Stimulated activated CD4-positive, alpha-beta T cell treated with anti-CD3 and anti-CD28 coated beads, Interleukin-15, amount 100 ng/mL, for 24 hours (primary cell): ENCODE measurements at regions not wholly inside any gene's neighbourhood (a gene's known extent, or its start where the extent isn't known, plus 50 kb on each side); places are given as distances from the start of the nearest gene placed in this dataset.

Experiments
- DNase-seq: peaks from one replicate; pipeline ENCODE4 v3.0.0-alpha.2; 2020

DNA sequence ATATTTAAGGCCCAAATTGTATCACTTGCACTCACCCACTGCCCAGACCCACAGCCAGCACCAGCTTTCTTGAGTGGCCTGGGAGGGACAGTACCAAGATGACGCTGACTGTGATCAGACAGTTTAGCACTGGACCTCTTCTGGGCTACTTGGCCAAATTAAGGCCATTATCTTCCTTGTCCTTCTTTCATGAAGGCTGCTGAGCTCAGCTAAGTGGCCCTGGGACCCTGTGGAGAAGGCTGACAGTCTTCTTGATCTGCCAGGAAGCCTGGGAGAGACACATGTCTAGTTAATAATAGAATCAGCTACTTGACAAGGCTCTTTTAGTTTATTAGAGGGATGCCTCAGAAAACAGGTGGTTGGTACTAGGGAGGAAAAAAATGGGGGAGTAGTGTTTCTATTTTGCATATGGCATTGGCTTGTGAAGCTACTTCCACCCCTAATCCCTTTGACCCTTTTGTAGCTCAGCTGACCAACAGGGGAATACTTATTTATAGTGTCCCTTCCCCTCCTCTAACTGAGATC, 127.9 kb upstream of the NTM start:
- no peak for DNase-seq

DNA sequence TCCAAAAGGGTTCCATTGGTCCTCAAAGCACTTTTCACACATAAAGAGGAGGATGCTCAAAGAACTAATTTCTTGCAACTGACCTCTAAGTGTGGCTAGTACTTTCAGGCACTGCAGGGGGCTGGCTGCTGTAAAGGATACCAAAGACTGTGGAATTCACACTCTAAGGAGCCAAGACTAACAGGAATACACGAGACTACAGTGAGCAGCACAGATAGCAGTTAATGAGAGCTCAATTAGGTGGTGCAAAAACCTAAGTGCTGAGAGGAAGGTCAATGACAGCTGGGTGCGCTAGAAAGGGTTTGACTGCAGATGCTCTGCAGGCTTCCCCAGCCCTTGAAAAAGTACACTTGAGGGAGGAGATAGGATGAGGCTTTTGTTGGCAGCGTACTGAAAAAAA, 124.3 kb upstream of the NTM start:
- DNase-seq = no peak

DNA sequence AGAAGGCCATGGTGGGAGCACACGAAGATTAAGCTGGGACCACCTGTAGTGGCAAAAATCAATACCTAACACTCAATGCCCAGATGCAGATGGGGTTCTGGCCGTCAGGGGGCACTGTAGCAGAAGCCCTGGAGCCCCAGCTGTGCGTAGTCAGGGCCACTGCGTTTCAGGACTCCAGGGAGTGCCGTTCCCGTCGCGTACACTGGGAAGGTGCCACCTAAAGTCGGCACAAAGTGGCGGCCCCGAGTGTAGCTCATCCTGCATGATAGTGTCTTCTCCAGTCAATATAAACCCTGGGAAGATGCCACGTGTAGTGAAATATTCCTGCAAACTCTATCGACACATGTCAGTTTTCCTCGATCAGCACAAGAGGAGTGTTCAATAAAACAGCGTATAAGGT, 123.8 kb upstream of the NTM start:
- DNase-seq = peak; percentile 21

- DNase-seq = no peak
Observed at GRCh38 chr11:131248588-131248987, 121.8 kb upstream of the NTM start.

DNA sequence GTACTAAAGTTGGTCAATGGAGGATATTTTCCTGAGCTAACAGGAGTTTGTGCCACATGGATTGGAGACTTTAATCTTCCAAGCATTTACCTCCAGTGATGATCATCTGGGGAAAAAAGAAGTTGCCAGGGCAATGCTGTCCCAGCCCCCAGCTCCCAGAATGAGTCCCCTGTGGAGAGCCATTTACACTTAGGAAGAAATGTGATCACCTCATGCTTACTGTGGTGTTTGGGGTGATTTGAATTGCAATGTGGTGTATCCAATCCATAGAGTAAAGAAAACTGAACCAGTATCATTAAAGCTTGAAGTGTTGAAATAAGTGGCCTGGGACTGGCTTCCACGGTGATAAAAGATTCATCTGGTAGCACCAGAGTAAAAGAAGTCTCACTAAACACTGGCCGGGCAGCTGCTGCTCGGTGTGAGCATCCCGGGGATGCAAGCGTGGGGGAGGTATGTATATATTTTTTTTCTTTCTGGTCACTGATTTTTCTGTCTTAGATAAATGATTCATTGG, 117.2 kb upstream of the NTM start:
- DNase-seq = no peak

DNA sequence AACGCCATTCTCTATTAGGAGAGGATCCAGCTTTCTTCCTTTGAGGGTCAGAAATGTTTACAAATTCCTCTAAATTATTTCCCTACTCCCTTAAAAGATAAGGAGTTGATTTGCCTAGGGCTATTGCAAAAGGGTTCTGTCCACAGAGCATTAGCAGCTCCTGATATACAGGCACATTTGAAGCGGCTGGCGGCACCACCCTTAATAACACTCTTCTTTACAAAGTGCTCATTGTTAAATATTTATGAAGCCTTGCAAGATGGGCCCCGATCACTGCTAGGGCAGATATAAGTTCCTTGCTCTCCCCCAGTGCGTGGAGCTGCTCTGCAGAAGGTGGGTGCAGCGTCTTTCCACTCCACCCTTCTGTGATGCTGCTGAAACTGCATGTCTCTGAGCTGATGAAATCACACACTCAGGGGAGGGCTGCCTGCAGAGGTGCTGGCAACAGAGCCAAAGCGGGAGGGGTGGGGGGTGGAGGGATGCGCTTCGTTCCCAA, 116.7 kb upstream of the NTM start:
- DNase-seq = no peak

DNA sequence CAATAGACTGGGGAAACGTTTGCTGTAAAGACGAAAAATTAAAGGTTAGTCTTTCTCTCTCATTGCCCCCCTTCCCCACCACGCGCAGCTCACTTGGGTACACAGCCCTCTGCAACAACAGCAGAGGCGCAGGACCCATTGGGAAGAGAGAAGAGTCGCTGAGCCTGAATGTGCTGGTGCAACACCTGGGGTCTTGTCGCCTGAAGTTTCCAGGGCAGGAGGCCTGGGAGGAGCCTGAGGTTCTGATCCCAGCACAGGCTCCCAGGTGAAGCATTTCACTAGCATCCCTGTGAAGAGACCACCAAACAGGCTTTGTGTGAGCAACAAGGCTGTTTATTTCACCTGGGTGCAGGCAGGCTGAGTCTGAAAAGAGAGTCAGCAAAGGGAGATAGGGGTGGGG, 116.2 kb upstream of the NTM start:
- DNase-seq = no peak

DNA sequence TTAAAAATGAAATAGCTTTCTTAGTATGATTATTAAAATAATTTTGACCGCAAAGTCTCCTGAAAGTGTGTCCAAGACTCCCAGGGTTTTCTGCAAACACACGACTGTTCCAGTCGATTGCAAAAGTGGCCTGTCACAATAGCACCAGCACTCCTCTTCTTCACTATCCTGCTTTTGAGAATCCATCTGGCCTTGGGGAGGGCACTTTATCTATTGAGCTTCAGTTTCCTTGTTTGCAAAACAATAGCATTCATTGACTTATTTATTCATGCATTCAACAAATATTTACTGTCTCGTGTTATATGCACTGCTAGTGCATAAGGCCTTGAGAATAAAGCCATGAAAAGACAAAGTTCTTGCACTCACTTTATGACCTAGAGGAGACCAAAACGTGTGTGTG, 96.2 kb upstream of the NTM start:
- DNase-seq = no peak

- DNase-seq = no peak
Observed at GRCh38 chr11:131275580-131275979, 94.8 kb upstream of the NTM start.

DNA sequence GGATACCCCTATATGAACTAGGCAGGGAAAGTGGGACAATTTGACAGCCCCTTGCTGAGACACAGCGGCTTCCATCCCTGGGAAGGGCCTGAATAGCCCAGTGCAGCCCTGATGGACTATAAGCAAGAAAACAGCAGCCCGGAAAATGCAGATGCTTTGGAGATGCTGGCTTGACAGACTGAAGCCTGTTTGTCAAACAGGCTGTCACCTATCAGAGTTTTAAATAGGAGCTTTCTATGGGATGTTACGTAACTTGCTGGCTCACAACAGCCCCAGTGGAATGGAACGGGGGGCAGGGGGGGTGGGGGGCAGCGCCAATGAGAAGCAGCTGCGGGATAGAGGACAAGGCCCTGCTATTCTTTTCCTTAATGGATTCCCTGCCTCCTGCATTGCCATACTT, 91.9 kb upstream of the NTM start:
- no peak for DNase-seq

DNA sequence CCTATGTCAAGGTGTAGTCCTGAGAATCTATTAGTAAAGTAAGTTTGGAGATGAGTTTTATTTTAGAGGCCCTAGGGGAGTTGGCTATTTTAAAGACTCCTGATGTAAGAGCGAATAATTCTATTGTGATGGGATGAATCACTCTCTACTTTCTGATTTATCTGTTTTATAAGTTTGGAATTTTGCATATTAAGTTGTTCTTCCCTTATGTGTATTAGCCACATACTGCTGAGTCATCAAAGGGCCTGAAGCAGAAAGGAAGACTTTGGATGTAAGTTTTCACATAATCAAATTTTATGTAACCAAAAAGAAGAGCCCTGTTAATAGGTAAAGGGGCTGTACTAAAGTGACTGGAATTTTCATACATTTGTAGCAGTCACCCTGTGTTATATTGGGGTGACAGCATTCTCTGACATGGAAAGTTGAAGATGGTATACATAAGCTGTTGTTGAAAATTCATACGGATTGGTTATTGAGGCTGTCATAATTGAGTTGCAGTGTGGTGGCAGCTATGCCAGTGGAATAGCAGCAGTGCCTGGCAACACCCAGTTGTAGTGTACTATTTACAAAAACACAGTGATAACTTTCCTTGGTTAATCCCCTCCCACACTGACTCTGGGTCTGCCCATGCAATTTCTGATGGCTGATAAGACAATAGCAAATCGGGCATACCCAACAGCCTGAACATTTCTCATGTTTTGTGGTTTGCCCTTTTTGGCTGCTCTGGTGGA, 90.6 kb upstream of the NTM start:
- DNase-seq = no peak

GRCh38 chr11:131281316-131281715, 89.1 kb upstream of the NTM start:
- DNase-seq = no peak

- no peak for DNase-seq
Observed at GRCh38 chr11:131284041-131284440, 86.4 kb upstream of the NTM start.

DNA sequence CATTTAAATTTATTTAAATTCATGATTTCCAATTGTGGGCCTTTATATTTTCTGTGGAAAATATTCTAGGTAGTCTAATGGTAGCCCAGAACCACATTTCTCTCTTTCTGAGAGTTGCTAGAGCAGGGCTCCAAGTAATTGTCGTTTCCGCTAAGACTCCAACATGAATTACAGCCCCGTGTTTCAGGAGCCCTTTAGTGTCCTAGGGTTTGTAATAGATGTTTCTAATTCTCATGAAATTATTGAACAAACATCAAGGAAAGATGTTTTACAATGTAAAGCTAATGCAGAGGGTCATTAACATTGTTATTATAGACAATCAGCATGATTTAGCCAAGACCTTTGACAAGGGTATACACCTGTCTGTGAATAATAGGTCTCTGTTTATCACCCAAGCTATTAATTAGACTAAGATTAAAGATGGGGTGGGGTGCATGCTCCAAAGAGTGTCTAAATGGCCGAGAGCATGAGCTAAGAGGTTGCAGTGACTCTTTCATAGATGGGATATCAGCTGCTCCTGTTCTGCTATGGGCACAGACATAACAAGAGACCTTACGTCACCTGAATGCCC, 81.8 kb upstream of the NTM start:
- DNase-seq = no peak

GRCh38 chr11:131290185-131290584, 80.2 kb upstream of the NTM start:
- no peak for DNase-seq

GRCh38 chr11:131295986-131296385, 74.4 kb upstream of the NTM start:
- DNase-seq = no peak

DNA sequence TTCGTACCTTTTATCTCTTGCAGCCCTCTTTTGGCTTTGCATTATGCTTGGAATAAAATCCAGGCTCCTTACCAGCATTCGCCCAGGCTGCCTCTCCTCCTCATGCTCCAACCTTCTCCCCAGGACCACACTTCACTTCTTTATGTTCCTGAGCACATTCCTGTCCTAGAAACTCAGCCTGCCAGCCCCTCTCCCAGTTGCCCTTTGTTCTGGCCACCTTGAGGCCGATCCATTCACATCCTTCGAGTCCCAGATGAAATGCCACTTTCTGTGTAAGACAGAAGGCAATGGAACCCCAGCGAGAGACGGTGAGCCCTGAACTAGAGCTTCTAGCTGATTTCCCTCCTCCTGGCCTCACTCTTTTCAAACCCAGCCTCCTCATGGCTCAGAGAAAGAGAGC, 73.0 kb upstream of the NTM start:
- DNase-seq = no peak

DNA sequence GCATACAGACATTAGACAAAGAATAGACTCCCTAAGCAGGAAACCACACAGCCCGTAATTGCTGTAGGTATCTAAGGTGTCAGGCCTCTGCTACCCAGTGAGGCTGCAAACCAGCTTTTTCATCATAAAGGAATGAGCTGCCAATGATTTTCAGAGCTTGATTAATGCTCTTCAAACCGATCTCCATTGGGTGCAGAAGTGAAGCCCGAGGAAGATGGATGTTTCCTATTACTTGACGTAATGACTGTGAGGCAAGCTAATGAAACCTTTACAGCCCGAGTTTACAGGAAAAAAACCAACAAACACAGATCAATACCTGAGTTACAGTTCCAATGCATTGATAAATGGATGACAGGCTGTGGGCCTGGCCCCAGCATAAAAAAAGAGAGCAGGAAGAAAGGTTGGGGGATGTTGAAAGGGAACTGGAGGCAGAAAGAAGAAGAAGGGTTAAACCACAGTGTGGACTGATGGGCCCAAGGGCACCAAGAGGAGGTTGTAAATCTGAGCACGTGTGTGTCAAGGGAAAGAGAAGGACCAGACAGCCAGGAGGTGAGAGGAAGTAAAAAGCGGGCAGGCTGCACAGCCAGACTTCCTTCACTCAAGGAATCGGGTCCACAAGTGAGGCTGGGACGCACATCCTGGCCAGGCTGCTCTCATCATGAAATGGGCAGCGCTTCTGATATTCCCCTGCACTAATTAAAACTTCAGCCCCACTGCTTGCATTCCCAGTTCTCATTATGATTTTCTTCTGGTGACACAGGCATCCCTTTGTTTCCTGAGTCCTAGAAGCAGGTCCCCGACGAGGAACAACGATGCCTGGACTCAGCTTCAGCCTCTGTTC, 70.6 kb upstream of the NTM start:
- no peak for DNase-seq

DNA sequence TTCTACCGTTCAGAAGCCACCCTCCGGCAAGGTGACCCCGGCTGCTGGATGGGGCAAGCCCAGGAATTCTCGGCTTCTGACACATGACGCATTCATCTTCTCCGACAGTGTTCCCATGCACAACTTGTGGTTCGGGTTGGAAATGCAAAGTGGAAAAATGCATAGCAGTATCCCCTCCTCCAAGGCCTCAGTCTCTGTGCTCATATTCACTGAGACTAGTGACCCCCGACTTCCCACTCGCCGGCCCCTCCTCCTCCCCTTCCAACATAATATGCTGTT, 70.0 kb upstream of the NTM start:
- no peak for DNase-seq

DNA sequence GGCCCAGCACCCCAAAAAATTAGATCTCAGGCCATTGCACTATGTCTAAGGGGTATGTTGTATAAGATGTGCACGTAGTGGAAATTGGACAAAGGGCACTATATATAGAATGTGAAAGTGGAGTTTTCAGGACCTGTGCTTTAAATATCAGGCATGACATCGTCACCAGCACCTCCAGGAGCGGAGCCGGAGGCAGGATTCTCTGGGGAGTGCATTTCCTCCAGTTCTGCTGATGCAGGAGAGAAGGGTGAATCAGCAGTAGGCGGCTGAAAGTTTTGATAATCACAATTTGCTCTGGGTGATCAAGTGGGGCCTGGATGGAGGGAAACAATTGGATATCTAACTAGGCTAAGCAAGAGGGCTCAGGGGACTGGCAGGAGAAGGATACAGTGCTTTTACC, 69.1 kb upstream of the NTM start:
- no peak for DNase-seq

DNA sequence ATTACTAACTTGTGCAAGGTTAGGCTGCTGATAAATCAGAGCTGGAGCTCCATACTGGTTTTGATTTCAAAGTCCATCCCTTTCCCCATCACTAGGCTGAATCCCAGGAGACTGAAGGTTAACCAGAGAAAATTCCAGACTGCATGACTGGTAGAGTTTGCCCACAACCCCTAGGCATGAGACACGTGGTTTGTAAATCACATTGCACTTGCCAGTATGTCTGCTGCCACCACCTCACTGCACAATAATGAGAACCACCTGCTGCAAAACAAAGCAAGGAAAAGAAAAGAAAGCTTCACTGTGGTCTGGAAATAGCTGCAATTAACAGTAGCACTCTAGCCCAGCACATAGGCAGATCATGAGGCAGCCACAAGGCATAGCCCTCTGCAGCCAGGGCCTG, 67.6 kb upstream of the NTM start:
- no peak for DNase-seq

GRCh38 chr11:131303611-131304119, 66.8 kb upstream of the NTM start:
- DNase-seq = no peak

DNA sequence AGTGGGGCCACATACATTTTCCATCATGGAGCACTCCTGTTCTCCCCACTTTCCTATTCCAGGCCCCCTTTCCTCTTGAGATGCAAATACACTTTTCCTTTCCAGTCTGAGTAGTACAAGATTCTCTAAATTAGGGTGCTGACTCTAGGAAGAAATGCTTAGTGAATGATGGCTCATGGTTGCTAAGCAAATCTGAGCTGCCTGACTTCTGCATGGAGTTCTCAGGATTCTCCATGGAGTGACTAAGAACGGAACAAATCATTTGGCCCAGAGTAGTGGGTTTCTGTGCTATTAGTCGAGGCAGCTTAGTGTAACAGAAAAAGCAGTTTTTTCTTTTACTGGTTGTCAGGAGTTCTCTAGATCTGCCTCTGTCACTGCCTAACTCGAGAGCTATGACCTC, 65.4 kb upstream of the NTM start:
- no peak for DNase-seq

GRCh38 chr11:131307506-131307905, 62.9 kb upstream of the NTM start:
- no peak for DNase-seq
